T-cell (primary cell): ENCODE measurements at regions not wholly inside any gene's neighbourhood (a gene's known extent, or its start where the extent isn't known, plus 50 kb on each side); places are given as distances from the start of the nearest gene placed in this dataset.

Experiments used
- ATAC-seq, 4 experiments: fragments of 200-7000 bp in 3 of 4; fragments of 150-1000 bp in 1 of 4; cut with Tn5 transposase; replicated peaks in 1 of 4; 1 replicate in 3 of 4; 2 replicates in 1 of 4; pipeline ENCODE4 v1.10.0; 2021; ENCODE audit warnings: moderate library complexity in 3 of 4, mild to moderate bottlenecking in 2 of 4, moderate number of reproducible peaks in 1 of 4
- CTCF ChIA-PET, 2 donors: fragments of 300-600 bp; sonication (Branson Sonifier 250); formaldehyde crosslinking; loops; one replicate each; lab custom pipeline; 2022; ENCODE audit warnings: antibody characterized with exemption in 2 of 2; lab: Charles Lee
- POLR2A ChIA-PET, 2 donors: fragments of 300-600 bp; sonication (Branson Sonifier 250); formaldehyde crosslinking; loops; one replicate each; lab custom pipeline; 2022; ENCODE audit warnings: antibody characterized with exemption in 2 of 2; lab: Charles Lee
- DNase-seq, 35 experiments: peaks; one replicate each; pipeline versions ENCODE4 v3.0.0 to v3.0.0-alpha.2; 2013 to 2023
- H3K27ac ChIP-seq: one replicate; pipeline ENCODE4 v1.5.1; 2013; ENCODE audit warnings: low read length
- H3K27me3 ChIP-seq, 2 experiments: replicated peaks in 1 of 2; 1 replicate in 1 of 2; 2 replicates in 1 of 2; pipeline versions ENCODE4 v1.6.1 to v1.7.0; 2013; ENCODE audit warnings: low read length in 1 of 2, mixed read lengths in 1 of 2; ENCODE audit not compliant: control insufficient read depth in 2 of 2, insufficient read depth in 2 of 2; ENCODE audit errors: extremely low read depth in 1 of 2
- H3K36me3 ChIP-seq, 2 donors: 1 replicate in 1 of 2; 2 replicates in 1 of 2; pipeline versions ENCODE4 v1.6.1 to v1.7.0; 2013; ENCODE audit warnings: low read length in 1 of 2; ENCODE audit not compliant: control insufficient read depth in 2 of 2, insufficient read depth in 1 of 2; ENCODE audit errors: extremely low read depth in 1 of 2
- H3K4me1 ChIP-seq, 2 experiments: 1 replicate in 1 of 2; 2 replicates in 1 of 2; pipeline versions ENCODE4 v1.6.1 to v1.7.0; 2013; ENCODE audit warnings: low read length in 2 of 2, mixed read lengths in 1 of 2; ENCODE audit not compliant: insufficient read depth in 2 of 2, control insufficient read depth in 1 of 2; ENCODE audit errors: extremely low read depth in 1 of 2
- H3K4me3 ChIP-seq, 2 donors: 1 replicate in 1 of 2; 2 replicates in 1 of 2; pipeline versions ENCODE4 v1.5.1 to v1.7.0; 2013; ENCODE audit warnings: mild to moderate bottlenecking in 2 of 2, low read length in 1 of 2, moderate library complexity in 1 of 2; ENCODE audit not compliant: control insufficient read depth in 1 of 2; ENCODE audit errors: extremely low read depth in 1 of 2
- H3K9me3 ChIP-seq: 2 replicates; pipeline ENCODE4 v1.7.0; 2013
- H3K27ac Mint-ChIP-seq, 2 donors: one replicate each; pipeline ENCODE4 v1.8.0; 2020 to 2021; ENCODE audit warnings: mild to moderate bottlenecking in 2 of 2, mixed read lengths in 2 of 2
- H3K27me3 Mint-ChIP-seq, 2 donors: one replicate each; pipeline ENCODE4 v1.8.0; 2021 to 2022; ENCODE audit warnings: mixed read lengths in 2 of 2
- H3K36me3 Mint-ChIP-seq: one replicate; pipeline ENCODE4 v1.8.0; 2021; ENCODE audit warnings: mixed read lengths
- H3K4me1 Mint-ChIP-seq, 3 donors: one replicate each; pipeline ENCODE4 v1.8.0; 2020 to 2022; ENCODE audit warnings: mixed read lengths in 3 of 3, mild to moderate bottlenecking in 1 of 3
- H3K4me3 Mint-ChIP-seq, 3 donors: one replicate each; pipeline ENCODE4 v1.8.0; 2020 to 2022; ENCODE audit warnings: mild to moderate bottlenecking in 3 of 3, mixed read lengths in 3 of 3, moderate library complexity in 3 of 3
- H3K9me3 Mint-ChIP-seq, 3 donors: one replicate each; pipeline ENCODE4 v1.8.0; 2020 to 2022; ENCODE audit warnings: mixed read lengths in 3 of 3
- WGBS: methylation state at CpG from one replicate; pipeline ENCODE4 v1.1.5; 2013; ENCODE audit warnings: missing lambda C conversion rate; ENCODE audit not compliant: insufficient coverage; 5-methylcytosine and 5-hydroxymethylcytosine counted together

- Histone ChIP-seq H3K9me3 (no peaks in the 10 kb centered on the region), H3K27ac (no peak overlapping the region), H3K4me1 (no peaks in the 10 kb centered on the region), H3K4me3 (no peak overlapping the region), H3K36me3 (no peaks in the 10 kb centered on the region), H3K27me3 (no peaks in the 10 kb centered on the region)
- H3K4me3 Mint-ChIP-seq = no peak overlapping the region
- WGBS = 78% methylated on average over 3 of the region's 3 CpGs
- no peak for ATAC-seq
- H3K4me1 Mint-ChIP-seq = no peaks in the 10 kb centered on the region
- peaks cover 15 to 20% (median 20%) of the 10 kb centered on the region in 3 donors for H3K9me3 Mint-ChIP-seq
- no peaks in the 10 kb centered on the region for H3K27me3 Mint-ChIP-seq
- POLR2A ChIA-PET = no interaction called here
- DNase-seq = no peak
- H3K36me3 Mint-ChIP-seq = no peaks in the 10 kb centered on the region
- CTCF ChIA-PET = no interaction called here
- no peak overlapping the region for H3K27ac Mint-ChIP-seq
Measured at GRCh38 chr12:17383321-17383720, 706.7 kb downstream of the RERGL start.

- H3K36me3 Mint-ChIP-seq = no peaks in the 10 kb centered on the region
- peaks cover 10 to 23% (median 16%) of the 10 kb centered on the region in 3 donors for H3K9me3 Mint-ChIP-seq
- no CpG with 5 or more reads among the region's 2 CpGs for WGBS
- no peak for ATAC-seq
- Histone ChIP-seq H3K4me3 (no peak overlapping the region), H3K27ac (no peak overlapping the region), H3K9me3 (no peaks in the 10 kb centered on the region), H3K27me3 (no peaks in the 10 kb centered on the region), H3K36me3 (no peaks in the 10 kb centered on the region), H3K4me1 (no peaks in the 10 kb centered on the region)
- H3K4me1 Mint-ChIP-seq = no peaks in the 10 kb centered on the region
- H3K27me3 Mint-ChIP-seq = no peaks in the 10 kb centered on the region
- no peak for DNase-seq
- H3K27ac Mint-ChIP-seq = no peak overlapping the region
- no peak overlapping the region for H3K4me3 Mint-ChIP-seq
- ChIA-PET POLR2A (no interaction called here), CTCF (no interaction called here)
Measured at GRCh38 chr12:17381211-17381610, 708.8 kb downstream of the RERGL start.

- Mint-ChIP-seq H3K27ac (no peak overlapping the region), H3K36me3 (no peaks in the 10 kb centered on the region), H3K4me1 (no peaks in the 10 kb centered on the region), H3K4me3 (no peak overlapping the region), H3K9me3 (peaks cover 7 to 21% (median 8%) of the 10 kb centered on the region in 3 donors), H3K27me3 (no peaks in the 10 kb centered on the region)
- no peaks in the 10 kb centered on the region for H3K4me1 ChIP-seq
- CTCF ChIA-PET = no interaction called here
- no peak overlapping the region for H3K27ac ChIP-seq
- POLR2A ChIA-PET = no interaction called here
- no peaks in the 10 kb centered on the region for H3K27me3 ChIP-seq
- DNase-seq (no peak), ATAC-seq (no peak)
- H3K36me3 ChIP-seq = no peaks in the 10 kb centered on the region
- no CpG with 5 or more reads among the region's 1 CpG for WGBS
- no peaks in the 10 kb centered on the region for H3K9me3 ChIP-seq
- no peak overlapping the region for H3K4me3 ChIP-seq
Measured at GRCh38 chr12:17372508-17372907, 717.5 kb downstream of the RERGL start.

- ATAC-seq (no peak), DNase-seq (no peak)
- Mint-ChIP-seq H3K27ac (no peak overlapping the region), H3K4me1 (no peaks in the 10 kb centered on the region), H3K9me3 (peaks cover 12 to 20% (median 15%) of the 10 kb centered on the region in 3 donors), H3K4me3 (no peak overlapping the region), H3K36me3 (no peaks in the 10 kb centered on the region), H3K27me3 (no peaks in the 10 kb centered on the region)
- Histone ChIP-seq H3K9me3 (no peaks in the 10 kb centered on the region), H3K4me3 (no peak overlapping the region), H3K4me1 (no peaks in the 10 kb centered on the region), H3K27ac (no peak overlapping the region), H3K27me3 (no peaks in the 10 kb centered on the region), H3K36me3 (no peaks in the 10 kb centered on the region)
- ChIA-PET POLR2A (interaction anchor here in 1 of 2 donors (0.6 kb wide), 1 partner anchor 420 kb away, joined by 3 read pairs; no protein-coding TSS in a partner anchor), CTCF (no interaction called here)
- 60% methylated on average over 1 of the region's 5 CpGs for WGBS
Measured at GRCh38 chr12:17371491-17372215, 718.3 kb downstream of the RERGL start.

GRCh38 chr12:17370621-17371020, 719.4 kb downstream of the RERGL start:
- Mint-ChIP-seq H3K27me3 (no peaks in the 10 kb centered on the region), H3K9me3 (peaks cover 17 to 20% (median 19%) of the 10 kb centered on the region in 3 donors), H3K4me1 (no peaks in the 10 kb centered on the region), H3K27ac (no peak overlapping the region), H3K4me3 (no peak overlapping the region), H3K36me3 (no peaks in the 10 kb centered on the region)
- Histone ChIP-seq H3K27ac (no peak overlapping the region), H3K36me3 (no peaks in the 10 kb centered on the region), H3K27me3 (no peaks in the 10 kb centered on the region), H3K4me3 (no peak overlapping the region), H3K4me1 (no peaks in the 10 kb centered on the region), H3K9me3 (no peaks in the 10 kb centered on the region)
- DNase-seq = no peak
- ChIA-PET POLR2A (no interaction called here), CTCF (no interaction called here)
- ATAC-seq = no peak

GRCh38 chr12:17369556-17369955, 720.4 kb downstream of the RERGL start:
- ChIA-PET POLR2A (no interaction called here), CTCF (no interaction called here)
- no peak overlapping the region for H3K27ac Mint-ChIP-seq
- DNase-seq (no peak), ATAC-seq (no peak)
- Histone ChIP-seq H3K36me3 (no peaks in the 10 kb centered on the region), H3K9me3 (no peaks in the 10 kb centered on the region), H3K4me1 (no peaks in the 10 kb centered on the region), H3K27me3 (no peaks in the 10 kb centered on the region), H3K4me3 (no peak overlapping the region), H3K27ac (no peak overlapping the region)
- peaks cover 14 to 19% (median 15%) of the 10 kb centered on the region in 3 donors for H3K9me3 Mint-ChIP-seq
- H3K4me1 Mint-ChIP-seq = no peaks in the 10 kb centered on the region
- H3K36me3 Mint-ChIP-seq = no peaks in the 10 kb centered on the region
- no peak overlapping the region for H3K4me3 Mint-ChIP-seq
- no peaks in the 10 kb centered on the region for H3K27me3 Mint-ChIP-seq
- no CpG with 5 or more reads among the region's 1 CpG for WGBS

GRCh38 chr12:17361224-17361623, 728.8 kb downstream of the RERGL start:
- no peaks in the 10 kb centered on the region for H3K36me3 ChIP-seq
- no peak overlapping the region for H3K27ac ChIP-seq
- no peaks in the 10 kb centered on the region for H3K36me3 Mint-ChIP-seq
- no peak for ATAC-seq
- H3K4me3 ChIP-seq = no peak overlapping the region
- DNase-seq = no peak
- H3K4me3 Mint-ChIP-seq = no peak overlapping the region
- WGBS = no CpG with 5 or more reads among the region's 3 CpGs
- H3K27me3 ChIP-seq = no peaks in the 10 kb centered on the region
- CTCF ChIA-PET = no interaction called here
- H3K4me1 Mint-ChIP-seq = no peaks in the 10 kb centered on the region
- H3K27ac Mint-ChIP-seq = no peak overlapping the region
- POLR2A ChIA-PET = no interaction called here
- H3K27me3 Mint-ChIP-seq = no peaks in the 10 kb centered on the region
- H3K4me1 ChIP-seq = no peaks in the 10 kb centered on the region
- H3K9me3 Mint-ChIP-seq = peaks cover 4 to 16% (median 11%) of the 10 kb centered on the region in 3 donors
- H3K9me3 ChIP-seq = no peaks in the 10 kb centered on the region
